GM21786 (cell line): ENCODE measurements at regions not wholly inside any gene's neighbourhood (a gene's known extent, or its start where the extent isn't known, plus 50 kb on each side); places are given as distances from the start of the nearest gene placed in this dataset.

Experiments
- ATAC-seq: cut with Tn5 transposase; IDR thresholded peaks from one replicate; pipeline ENCODE4 v1.9.1; 2021; ENCODE audit not compliant: unreplicated experiment

- no peak for ATAC-seq
Observed at GRCh38 chr2:104120171-104120570, 733.7 kb upstream of the POU3F3 start.

GRCh38 chr2:104125096-104125495 is 728.8 kb upstream of the POU3F3 start:
- no peak for ATAC-seq

- ATAC-seq, result no peak
Observed at GRCh38 chr2:104127049-104127770, 726.7 kb upstream of the POU3F3 start.

DNA sequence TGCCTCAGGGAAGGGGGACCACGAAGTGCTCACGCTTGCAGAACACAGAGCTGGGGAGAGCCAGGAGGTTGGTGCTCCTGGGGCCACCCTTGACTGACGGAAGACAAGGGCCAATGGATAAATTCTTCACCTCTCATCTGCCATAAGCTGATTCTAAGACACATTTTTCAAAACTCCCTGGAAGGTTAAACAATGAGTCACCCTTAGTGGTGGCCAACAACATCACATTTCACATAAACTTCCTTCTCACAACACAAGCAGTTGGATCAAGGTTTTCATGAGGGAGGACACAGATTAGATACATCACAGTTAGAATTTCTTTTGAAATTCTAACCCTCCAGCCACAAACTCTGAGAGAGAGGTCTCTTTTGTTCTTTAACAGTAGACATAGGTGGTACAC is 713.6 kb upstream of the POU3F3 start:
- ATAC-seq, result no peak

- no peak for ATAC-seq
Observed at GRCh38 chr2:104158191-104158590, 695.7 kb upstream of the POU3F3 start.

GRCh38 chr2:104163611-104164130 is 690.2 kb upstream of the POU3F3 start:
- no peak for ATAC-seq

DNA sequence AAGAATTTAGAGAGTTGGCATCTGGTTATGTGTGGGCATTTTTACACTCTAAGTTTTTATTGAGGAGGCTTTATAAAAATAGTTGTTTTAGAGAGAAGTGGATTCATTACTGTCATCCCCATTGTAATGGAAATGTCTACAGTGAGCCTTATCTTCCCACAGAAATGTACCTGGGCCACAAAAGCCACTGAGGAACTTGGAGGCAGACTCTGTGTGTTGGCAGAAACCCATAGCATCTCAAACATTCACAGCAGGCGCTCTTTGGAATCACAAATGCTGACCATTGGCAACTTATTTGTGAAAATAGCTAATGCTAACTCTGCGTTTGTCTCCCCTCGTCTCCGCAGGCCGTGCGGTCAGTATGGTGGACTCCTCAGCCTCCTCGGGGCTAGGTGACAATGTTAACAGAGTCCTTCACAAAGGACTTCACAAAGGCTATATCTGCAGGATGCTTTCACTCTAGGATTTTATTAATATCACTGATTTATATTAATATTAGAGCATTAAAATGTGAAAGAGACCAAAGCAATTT is 689.1 kb upstream of the POU3F3 start:
- ATAC-seq, result no peak

DNA sequence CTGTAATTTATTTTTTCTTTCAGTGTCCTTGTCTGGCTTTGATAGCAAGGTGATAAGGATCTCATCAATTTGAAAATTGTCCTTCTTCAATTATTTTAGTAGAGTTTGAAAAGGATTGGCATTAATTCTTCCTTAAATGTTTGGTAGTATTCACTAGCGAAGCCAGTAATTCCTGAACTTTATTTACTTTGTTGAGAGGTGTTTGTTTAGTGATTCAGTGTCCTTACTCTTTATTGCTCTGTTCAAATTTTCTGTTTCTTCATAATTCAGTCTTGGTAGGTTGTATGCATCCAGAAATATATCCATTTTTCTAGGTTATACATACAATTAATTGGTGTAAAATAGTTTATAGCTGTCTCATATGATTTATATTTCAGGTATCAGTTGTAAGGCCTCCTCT is 676.7 kb upstream of the POU3F3 start:
- ATAC-seq, result no peak

- ATAC-seq, result no peak
Observed at GRCh38 chr2:104179644-104180043, 674.3 kb upstream of the POU3F3 start.

- ATAC-seq, result no peak
Observed at GRCh38 chr2:104200533-104201168, 653.3 kb upstream of the POU3F3 start.

GRCh38 chr2:104213758-104214157 is 640.2 kb upstream of the POU3F3 start:
- no peak for ATAC-seq

DNA sequence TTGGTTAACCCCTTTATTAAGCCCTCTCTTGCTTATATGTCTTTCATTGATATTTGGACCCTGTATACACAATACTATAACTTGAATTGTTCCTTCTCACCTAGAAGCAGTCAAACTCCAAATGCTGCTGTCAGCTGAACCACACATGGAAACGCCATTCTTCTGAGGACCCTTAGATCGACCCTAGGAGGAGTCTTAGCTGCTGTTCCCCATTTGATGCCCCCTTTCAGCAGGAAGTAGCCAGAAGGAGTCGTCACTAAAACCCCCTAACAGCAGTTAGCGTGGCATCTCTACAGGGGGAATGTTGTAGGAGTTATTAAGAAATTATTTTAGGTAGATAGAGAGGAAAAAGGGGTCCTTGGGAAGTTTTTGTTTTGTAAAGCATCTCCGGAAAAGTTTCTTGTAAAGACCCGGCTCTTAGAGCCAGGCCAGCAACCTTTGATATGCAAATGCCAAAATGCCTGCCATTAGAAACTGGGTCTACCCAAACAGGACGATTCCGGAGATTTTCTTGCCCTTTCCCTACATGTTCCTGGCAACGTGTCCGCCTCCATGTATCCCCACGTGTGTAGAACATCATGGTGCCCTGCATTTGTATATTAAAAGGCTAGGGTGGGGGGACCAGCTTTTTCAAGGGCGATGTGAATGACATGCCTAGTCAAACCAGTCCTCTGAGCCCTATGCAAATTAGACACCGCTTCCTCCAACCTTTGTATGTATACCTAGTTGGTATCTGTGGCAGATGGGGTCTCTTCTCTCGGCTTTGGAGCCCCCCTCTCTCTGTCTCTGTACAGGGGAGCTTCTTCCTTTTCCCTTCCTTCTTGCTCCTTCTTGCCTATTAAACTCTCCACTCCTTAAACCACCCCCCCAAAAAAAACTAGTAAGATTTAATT is 638.4 kb upstream of the POU3F3 start:
- ATAC-seq, result no peak

GRCh38 chr2:104233591-104233990 is 620.3 kb upstream of the POU3F3 start:
- ATAC-seq, result no peak

- no peak for ATAC-seq
Observed at GRCh38 chr2:104236491-104236890, 617.4 kb upstream of the POU3F3 start.

- no peak for ATAC-seq
Observed at GRCh38 chr2:104240984-104241383, 612.9 kb upstream of the POU3F3 start.

DNA sequence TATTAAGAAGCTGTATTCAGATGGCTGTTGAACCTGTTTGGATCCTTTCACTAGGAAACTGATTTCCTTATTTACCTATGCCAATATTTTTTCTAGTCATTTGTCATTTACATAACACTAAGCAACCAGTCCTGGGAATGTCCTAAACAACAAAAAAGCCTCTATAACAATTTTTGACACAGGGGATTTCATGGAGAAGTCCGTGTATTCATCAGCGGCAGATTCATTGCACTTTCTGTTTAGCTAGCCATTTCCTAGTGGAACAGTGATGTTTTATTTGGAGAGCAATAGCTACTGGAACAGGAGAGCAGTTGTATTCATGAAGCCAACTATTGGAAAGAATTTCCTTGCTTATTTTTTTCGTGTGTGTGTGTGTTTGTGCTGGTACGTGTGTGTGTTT is 604.3 kb upstream of the POU3F3 start:
- ATAC-seq, result no peak

DNA sequence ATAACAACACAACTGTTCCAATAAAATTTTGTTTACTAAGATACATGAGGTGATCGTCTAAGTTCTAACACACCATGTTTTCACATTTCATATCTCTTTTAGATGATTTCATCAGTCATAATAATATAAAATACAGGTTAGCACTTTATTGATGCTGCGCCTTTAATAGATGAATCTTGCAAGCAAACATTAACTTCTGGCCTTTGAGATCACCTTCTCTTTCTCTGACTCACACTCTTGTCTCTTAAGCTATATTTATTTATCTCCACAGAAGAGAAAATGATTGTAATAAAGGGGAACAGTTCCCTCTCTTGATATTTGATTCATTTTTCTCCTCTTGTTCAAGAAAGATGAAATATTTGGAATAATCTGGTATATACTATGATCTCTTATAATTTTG is 603.3 kb upstream of the POU3F3 start:
- ATAC-seq, result no peak

GRCh38 chr2:104254017-104254416 is 599.9 kb upstream of the POU3F3 start:
- no peak for ATAC-seq

- ATAC-seq, result no peak
Observed at GRCh38 chr2:104262714-104263113, 591.2 kb upstream of the POU3F3 start.

DNA sequence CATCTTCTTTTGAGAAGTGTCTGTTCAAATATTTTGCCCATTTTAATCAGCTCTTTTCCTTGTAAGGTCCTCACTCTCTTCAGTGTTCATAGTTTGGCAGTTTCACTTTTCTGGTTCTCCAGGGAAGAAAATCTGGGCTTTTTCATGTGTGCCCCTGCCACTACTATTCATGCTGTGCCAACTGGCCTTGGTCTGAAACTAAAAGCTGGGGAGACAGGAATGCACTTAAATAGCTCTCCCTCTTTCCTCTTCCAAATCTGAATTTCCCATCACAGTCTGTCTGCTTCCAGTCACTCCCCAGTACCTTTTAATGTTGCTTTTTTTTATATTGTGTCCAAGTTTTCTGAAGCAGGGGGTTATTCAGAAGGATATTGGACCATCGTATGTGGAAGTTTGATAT is 574.3 kb upstream of the POU3F3 start:
- no peak for ATAC-seq

DNA sequence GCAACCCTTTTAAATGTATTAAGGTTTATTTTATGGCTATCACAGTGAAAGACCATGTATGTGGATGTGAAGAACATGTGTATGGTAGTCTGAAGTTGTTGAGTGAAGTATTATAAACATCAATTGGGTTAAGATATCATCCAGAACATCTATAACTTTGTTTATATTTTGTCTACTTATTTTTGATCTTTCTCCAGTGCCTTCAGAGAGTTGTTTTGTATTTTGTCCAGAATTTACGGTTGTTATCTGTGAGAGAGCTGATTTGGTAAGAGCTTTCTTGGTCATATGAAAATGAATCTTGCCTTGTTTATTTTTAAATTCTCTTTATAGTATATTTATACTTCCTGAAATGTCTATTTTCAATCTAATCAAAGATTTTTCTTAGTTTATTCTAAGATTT is 573.7 kb upstream of the POU3F3 start:
- ATAC-seq, result no peak
